Hematopoietic multipotent progenitor cell treated with erythropoietin and hydrocortisone succinate and interleukin-3 and kit ligand, for 4 days (in vitro differentiated cells): ENCODE measurements at regions not wholly inside any gene's neighbourhood (a gene's known extent, or its start where the extent isn't known, plus 50 kb on each side); places are given as distances from the start of the nearest gene placed in this dataset.
A peak's percentile ranks its signal among the peaks of the same experiment; 100 is the strongest.
"Not testable (repeated sequence)": the region's sequence is repeated elsewhere in the genome, so short reads cannot be mapped to it uniquely, and the experiment has no call there.

ENCODE experiments used
- DNase-seq: peaks from one replicate; pipeline ENCODE4 v3.0.0-alpha.2; 2015

- DNase-seq, result no peak
These were observed 1118.9 kb upstream of the CELF2 start for GRCh38 chr10:9898633-9899395.

DNA sequence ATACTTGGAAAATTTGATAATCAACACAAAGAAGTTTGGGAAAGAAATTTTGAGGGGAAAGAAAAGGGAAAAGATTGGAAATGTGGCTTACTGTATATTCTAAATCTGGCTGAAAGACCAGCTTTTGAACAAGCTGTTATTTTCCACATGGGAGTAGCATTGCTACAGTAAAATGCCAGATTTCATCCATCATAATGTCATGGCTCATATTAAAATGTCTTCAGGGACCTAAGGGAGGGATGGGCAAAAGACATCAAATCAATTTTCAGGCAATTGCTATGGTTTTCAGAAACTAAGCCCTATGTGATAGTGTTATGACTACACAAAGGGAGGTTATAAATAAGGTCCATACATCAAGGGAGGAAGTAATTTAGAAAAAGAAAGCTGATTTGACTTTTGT is 1116.9 kb upstream of the CELF2 start:
- no peak for DNase-seq

- no peak for DNase-seq
These were observed 1115.7 kb upstream of the CELF2 start for GRCh38 chr10:9901971-9902370.

- no peak for DNase-seq
These were observed 1107.2 kb upstream of the CELF2 start for GRCh38 chr10:9910446-9910845.

GRCh38 chr10:9911488-9911887 is 1106.2 kb upstream of the CELF2 start:
- no peak for DNase-seq

GRCh38 chr10:9913876-9914514 is 1103.7 kb upstream of the CELF2 start:
- DNase-seq, result no peak

DNA sequence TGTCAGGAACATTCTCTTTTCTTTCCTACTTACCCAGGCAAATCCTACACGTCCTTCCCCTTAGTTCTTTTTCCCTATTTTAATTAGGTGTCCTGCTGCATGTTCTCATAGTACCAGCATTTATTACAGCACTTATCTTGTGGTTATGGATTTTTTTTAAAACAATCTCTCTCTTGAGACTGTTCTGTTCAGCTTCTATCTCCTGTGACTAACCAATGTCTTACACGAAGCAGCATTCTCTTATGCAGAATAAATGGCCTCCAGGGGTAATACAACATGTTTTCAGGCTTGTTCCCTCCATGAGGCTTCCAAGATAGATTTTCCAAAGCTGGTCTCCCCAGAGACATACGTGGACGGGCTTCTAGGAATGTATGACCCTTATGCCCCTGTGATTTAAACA is 1096.1 kb upstream of the CELF2 start:
- DNase-seq, result no peak

- DNase-seq, result no peak
These were observed 1095.4 kb upstream of the CELF2 start for GRCh38 chr10:9922126-9922870.

DNA sequence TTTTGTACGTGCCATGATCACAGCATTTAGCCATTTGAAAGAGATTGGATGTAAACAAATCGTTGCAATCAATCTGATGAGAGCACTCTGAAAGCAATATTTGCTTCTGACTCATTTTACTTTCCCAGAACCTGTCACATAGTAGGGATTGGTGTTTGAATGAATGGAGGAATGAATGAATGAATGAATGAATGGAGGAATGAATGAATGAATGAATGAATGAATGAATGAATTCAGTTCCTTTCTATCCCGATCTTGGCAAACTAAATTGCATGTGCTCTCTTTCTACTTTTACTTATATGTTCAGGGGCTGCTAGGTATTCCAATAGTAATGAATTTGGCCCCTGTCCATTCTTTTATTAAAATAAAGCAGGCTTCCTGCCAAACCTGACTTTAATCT is 1091.7 kb upstream of the CELF2 start:
- no peak for DNase-seq

GRCh38 chr10:9926881-9927280 is 1090.8 kb upstream of the CELF2 start:
- DNase-seq, result no peak

GRCh38 chr10:9939716-9940115 is 1078.0 kb upstream of the CELF2 start:
- DNase-seq, result no peak

- DNase-seq, result no peak
These were observed 1073.0 kb upstream of the CELF2 start for GRCh38 chr10:9944690-9945089.

- no peak for DNase-seq
These were observed 1067.6 kb upstream of the CELF2 start for GRCh38 chr10:9950070-9950469.

- peak; percentile 82 for DNase-seq
These were observed 1066.0 kb upstream of the CELF2 start for GRCh38 chr10:9951481-9952257.

- DNase-seq, result no peak
These were observed 1060.3 kb upstream of the CELF2 start for GRCh38 chr10:9957351-9957750.

DNA sequence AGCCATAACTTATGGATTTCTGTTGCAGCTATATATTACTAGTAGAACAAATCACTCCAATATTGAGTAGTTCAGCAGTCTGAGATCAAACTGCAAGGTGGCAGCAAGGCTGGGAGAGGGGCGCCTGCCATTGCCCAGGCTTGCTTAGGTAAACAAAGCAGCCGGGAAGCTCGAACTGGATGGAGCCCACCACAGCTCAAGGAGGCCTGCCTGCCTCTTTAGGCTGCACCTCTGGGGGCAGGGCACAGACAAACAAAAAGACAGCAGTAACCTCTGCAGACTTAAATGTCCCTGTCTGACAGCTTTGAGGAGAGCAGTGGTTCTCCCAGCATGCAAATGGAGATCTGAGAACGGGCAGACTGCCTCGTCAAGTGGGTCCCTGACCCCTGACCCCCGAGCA is 1059.8 kb upstream of the CELF2 start:
- not testable (repeated sequence) for DNase-seq

DNA sequence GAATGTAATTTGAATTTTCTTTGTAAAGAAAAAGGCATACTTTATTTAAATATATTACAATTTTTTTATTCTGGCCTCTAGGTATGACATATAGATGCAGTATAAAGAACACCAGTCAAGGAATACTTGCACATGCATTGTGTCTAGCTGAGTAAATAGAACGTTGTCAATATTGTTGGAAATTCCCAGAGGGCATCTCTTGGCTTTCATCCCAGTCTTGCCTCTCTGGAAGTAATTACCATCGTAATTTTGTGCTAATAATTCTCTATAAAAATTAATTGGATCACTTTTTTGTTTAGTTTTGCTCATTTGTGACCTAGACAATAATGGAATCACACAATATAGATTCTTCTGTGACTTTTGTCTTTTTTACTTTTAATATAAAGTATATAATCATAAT is 1052.3 kb upstream of the CELF2 start:
- DNase-seq, result no peak

- DNase-seq, result no peak
These were observed 1030.9 kb upstream of the CELF2 start for GRCh38 chr10:9986786-9987185.

DNA sequence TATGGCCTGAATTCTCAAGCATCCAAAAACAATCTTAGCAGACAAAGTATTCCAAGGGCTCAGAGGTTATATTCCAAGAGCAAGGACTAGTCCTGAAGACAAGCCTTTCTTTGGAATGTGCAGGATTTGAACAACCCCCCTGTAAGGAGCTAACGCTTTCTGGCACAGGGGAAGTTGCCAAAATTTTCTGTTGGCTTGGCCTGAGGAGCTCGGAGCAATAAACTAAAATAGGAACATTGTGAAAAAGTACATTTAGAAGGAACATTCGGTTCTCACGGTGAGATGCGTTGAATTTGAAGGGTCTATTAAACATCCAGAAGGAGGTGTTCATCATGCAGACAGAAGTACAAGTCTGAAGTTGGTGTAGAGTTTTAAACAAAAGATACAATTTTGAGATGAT is 1030.5 kb upstream of the CELF2 start:
- no peak for DNase-seq

- DNase-seq, result no peak
These were observed 1025.0 kb upstream of the CELF2 start for GRCh38 chr10:9992661-9993060.

DNA sequence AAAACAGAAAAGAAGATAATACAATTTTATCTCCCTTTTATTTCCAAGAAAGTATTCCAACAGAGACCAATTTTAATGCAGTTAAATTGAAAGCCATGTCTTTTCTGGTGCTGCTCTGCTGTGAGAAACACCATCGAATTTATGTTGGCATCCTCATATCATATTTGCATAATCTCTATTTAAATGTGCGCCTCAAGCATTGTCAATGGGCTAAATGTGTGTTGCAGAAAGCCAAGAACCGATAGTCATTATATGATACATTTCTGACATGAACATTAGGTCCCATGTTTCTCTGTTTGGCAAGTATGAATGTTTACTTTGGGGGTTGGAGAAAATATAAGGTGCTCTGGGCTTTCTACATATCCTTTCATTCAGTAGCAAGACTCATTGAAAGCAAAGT is 1023.5 kb upstream of the CELF2 start:
- DNase-seq, result no peak

GRCh38 chr10:9999627-10000026 is 1018.0 kb upstream of the CELF2 start:
- DNase-seq, result no peak

DNA sequence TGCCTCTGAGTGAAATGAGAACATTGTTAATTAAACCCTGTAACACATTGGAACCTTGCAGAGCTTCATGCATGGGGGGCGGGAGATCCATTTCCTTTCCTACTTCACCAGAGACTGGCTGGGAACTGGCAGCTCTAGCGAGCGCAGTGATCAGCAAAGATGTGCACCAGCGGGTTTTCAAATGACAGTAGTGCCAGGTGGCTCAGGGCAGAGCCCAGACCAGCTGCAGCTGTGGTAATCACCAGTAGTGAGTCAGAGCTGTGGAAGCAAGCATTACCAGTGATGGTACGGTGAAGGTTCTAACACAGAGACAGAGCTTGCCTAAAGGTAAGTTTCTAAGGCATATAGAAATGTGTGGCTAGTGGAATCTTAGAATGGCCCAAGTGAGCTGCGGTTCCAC is 1009.7 kb upstream of the CELF2 start:
- DNase-seq, result no peak
